IMR-90 (cell line): ENCODE measurements at regions not wholly inside any gene's neighbourhood (a gene's known extent, or its start where the extent isn't known, plus 50 kb on each side); places are given as distances from the start of the nearest gene placed in this dataset.

ENCODE experiments used
- ATAC-seq: fragments of 200-7000 bp; cut with Tn5 transposase; 2 replicates; pipeline ENCODE4 v1.9.1; 2020; ENCODE audit warnings: low read depth, mild to moderate bottlenecking, moderate library complexity
- BruUV-seq: library from RNA; stranded (reverse); fragments of 400-500 nt; replicated peaks from 2 replicates; lab custom pipeline; 2021; lab: Mats Ljungman, UMichigan
- CTCF ChIA-PET: fragments of 300-600 bp; formaldehyde crosslinking; extraction: SDS; loops from one replicate; lab custom pipeline; 2021; ENCODE audit warnings: antibody characterized with exemption; lab: Yijun Ruan, JAX
- POLR2A ChIA-PET: fragments of 300-600 bp; sonication (Branson Sonifier 250); formaldehyde crosslinking; loops from one replicate; lab custom pipeline; 2022; ENCODE audit warnings: antibody characterized with exemption; ENCODE audit not compliant: unreplicated experiment; lab: Charles Lee
- DNase-seq: peaks from one replicate; pipeline ENCODE4 v3.0.0; 2013
- H2AFZ ChIP-seq: replicated peaks from 2 replicates; pipeline ENCODE3; 2013; ENCODE audit warnings: low read length, mild to moderate bottlenecking; ENCODE audit not compliant: poor library complexity
- H2AK5ac ChIP-seq: 2 replicates; pipeline ENCODE4 v1.6.1; 2013; ENCODE audit warnings: low read depth, low read length, inconsistent platforms
- H2AK9ac ChIP-seq: replicated peaks from 2 replicates; pipeline ENCODE3; 2013; ENCODE audit warnings: mild to moderate bottlenecking, low read depth, low read length, moderate library complexity; ENCODE audit not compliant: poor library complexity
- H2BK120ac ChIP-seq: 2 replicates; pipeline ENCODE4 v1.6.1; 2013; ENCODE audit warnings: low read depth, low read length, inconsistent platforms
- H2BK15ac ChIP-seq: 3 replicates; pipeline ENCODE4 v1.6.1; 2013; ENCODE audit warnings: low read depth, low read length, inconsistent platforms
- H2BK20ac ChIP-seq: 2 replicates; pipeline ENCODE4 v1.6.1; 2013; ENCODE audit warnings: low read depth, mild to moderate bottlenecking, inconsistent platforms, low read length, moderate library complexity
- H2BK5ac ChIP-seq: 2 replicates; pipeline ENCODE4 v1.6.1; 2013; ENCODE audit warnings: mild to moderate bottlenecking, low read depth, low read length, inconsistent platforms; ENCODE audit not compliant: poor library complexity, severe bottlenecking
- H3K14ac ChIP-seq: replicated peaks from 2 replicates; pipeline ENCODE4 v1.6.1; 2013; ENCODE audit warnings: low read depth, low read length, inconsistent platforms
- H3K18ac ChIP-seq: 2 replicates; pipeline ENCODE4 v1.6.1; 2013; ENCODE audit warnings: low read depth, low read length, control low read depth
- H3K23ac ChIP-seq: 2 replicates; pipeline ENCODE4 v1.6.1; 2013; ENCODE audit warnings: low read depth, low read length, inconsistent platforms
- H3K27ac ChIP-seq: 2 replicates; pipeline ENCODE4 v1.5.1; 2013; ENCODE audit warnings: mild to moderate bottlenecking, control low read depth, low read length; ENCODE audit not compliant: insufficient read depth
- H3K27me3 ChIP-seq: 2 replicates; pipeline ENCODE4 v1.6.1; 2013; ENCODE audit warnings: low read length; ENCODE audit not compliant: control insufficient read depth, insufficient read depth
- H3K36me3 ChIP-seq: 2 replicates; pipeline ENCODE4 v1.6.1; 2013; ENCODE audit warnings: low read length, mixed read lengths; ENCODE audit not compliant: control insufficient read depth, insufficient read depth
- H3K4ac ChIP-seq: 2 replicates; pipeline ENCODE4 v1.6.1; 2013; ENCODE audit warnings: low read depth, low read length, inconsistent platforms
- H3K4me1 ChIP-seq: 2 replicates; pipeline ENCODE4 v1.6.1; 2013; ENCODE audit warnings: low read length, mixed read lengths; ENCODE audit not compliant: control insufficient read depth, insufficient read depth
- H3K4me2 ChIP-seq: 2 replicates; pipeline ENCODE4 v1.6.1; 2013; ENCODE audit warnings: low read depth, mild to moderate bottlenecking, control low read depth, low read length, moderate library complexity
- H3K4me3 ChIP-seq: 2 replicates; pipeline ENCODE4 v1.5.1; 2013; ENCODE audit warnings: low read depth, mild to moderate bottlenecking, control low read depth, low read length, moderate library complexity; ENCODE audit not compliant: insufficient read depth
- H3K56ac ChIP-seq: 2 replicates; pipeline ENCODE4 v1.6.1; 2013; ENCODE audit warnings: low read length, inconsistent platforms; ENCODE audit not compliant: insufficient read depth; ENCODE audit errors: extremely low read depth
- H3K79me1 ChIP-seq, 2 experiments: 2 replicates each; pipeline ENCODE4 v1.6.1; 2013; ENCODE audit warnings: low read length in 2 of 2, inconsistent platforms in 1 of 2, low read depth in 1 of 2
- H3K9ac ChIP-seq: 2 replicates; pipeline ENCODE4 v1.6.1; 2013; ENCODE audit warnings: low read depth, low read length, control low read depth
- H3K9me1 ChIP-seq: 2 replicates; pipeline ENCODE4 v1.6.1; 2013; ENCODE audit warnings: low read length, inconsistent platforms; ENCODE audit not compliant: insufficient read depth
- H3K9me3 ChIP-seq: 2 replicates; pipeline ENCODE4 v1.6.1; 2013; ENCODE audit warnings: low read length; ENCODE audit not compliant: control insufficient read depth, insufficient read depth
- H4K20me1 ChIP-seq: 2 replicates; pipeline ENCODE4 v1.6.1; 2013; ENCODE audit warnings: low read length, inconsistent platforms; ENCODE audit not compliant: insufficient read depth
- H4K5ac ChIP-seq: 2 replicates; pipeline ENCODE4 v1.6.1; 2013; ENCODE audit warnings: mild to moderate bottlenecking, low read depth, low read length, control low read depth
- H4K8ac ChIP-seq, 2 experiments: 2 replicates each; pipeline ENCODE4 v1.6.1; 2013; ENCODE audit warnings: low read depth in 2 of 2, low read length in 2 of 2, control low read depth in 1 of 2, inconsistent platforms in 1 of 2
- H4K91ac ChIP-seq: 2 replicates; pipeline ENCODE4 v1.6.1; 2013; ENCODE audit warnings: low read depth, low read length, inconsistent platforms; ENCODE audit not compliant: insufficient read depth
- BHLHE40 ChIP-seq: fragments of 150-350 bp; IDR thresholded peaks from 2 replicates; pipeline ENCODE4 v1.6.1; 2016; ENCODE audit warnings: mild to moderate bottlenecking, low read depth, low read length
- CTCF ChIP-seq: conservative IDR thresholded peaks from 2 replicates; pipeline ENCODE4 v1.5.1; 2012; ENCODE audit warnings: mild to moderate bottlenecking, low read depth, low read length, improper control_type of control experiment
- FOS ChIP-seq: fragments of 150-350 bp; IDR thresholded peaks from 2 replicates; pipeline ENCODE4 v1.6.1; 2016; ENCODE audit warnings: low read depth, low read length
- MAZ ChIP-seq: IDR thresholded peaks from 2 replicates; pipeline ENCODE4 v1.6.1; 2012; ENCODE audit warnings: low read depth, mild to moderate bottlenecking, low read length, improper control_type of control experiment, moderate library complexity, borderline replicate concordance
- MXI1 ChIP-seq: IDR thresholded peaks from 2 replicates; pipeline ENCODE4 v1.6.1; 2012; ENCODE audit warnings: low read depth, mild to moderate bottlenecking, low read length, moderate library complexity, borderline replicate concordance
- RAD21 ChIP-seq: IDR thresholded peaks from 2 replicates; pipeline ENCODE4 v1.6.1; 2012; ENCODE audit warnings: low read length, improper control_type of control experiment
- RFX5 ChIP-seq: IDR thresholded peaks from 2 replicates; pipeline ENCODE4 v1.8.0; 2012; ENCODE audit warnings: low read depth, mild to moderate bottlenecking, low read length, moderate library complexity
- SMC3 ChIP-seq: fragments of 150-350 bp; IDR thresholded peaks from 2 replicates; pipeline ENCODE4 v1.6.1; 2016; ENCODE audit warnings: low read depth, mild to moderate bottlenecking, antibody characterized with exemption, low read length, moderate library complexity
- WGBS, 2 experiments: methylation state at CpG; one replicate each; pipeline versions ENCODE4 v1.1.5 to v1.1.7; 2013; ENCODE audit warnings: missing lambda C conversion rate in 2 of 2; ENCODE audit not compliant: insufficient read length in 1 of 2; ENCODE audit errors: extremely low coverage in 2 of 2; 5-methylcytosine and 5-hydroxymethylcytosine counted together
- dilution Hi-C: fragments of 300-500 bp; cut with HindIII; formaldehyde crosslinking; loops from one replicate; pipeline ENCODE4 v1.14.3; 2018; ENCODE audit warnings: low sequenced_read_pairs; ENCODE audit not compliant: unreplicated experiment
- in situ Hi-C: fragments of 300-500 bp; cut with MboI; formaldehyde crosslinking; loops from 3 replicates; pipeline ENCODE4 v1.14.3; 2019; ENCODE audit warnings: low sequenced_read_pairs, inconsistent platforms, mixed read lengths
- intact Hi-C: fragments of 100-400 bp; cut with micrococcal nuclease; formaldehyde crosslinking; loops from 2 replicates; pipeline ENCODE4 v1.10.0; 2022

DNA sequence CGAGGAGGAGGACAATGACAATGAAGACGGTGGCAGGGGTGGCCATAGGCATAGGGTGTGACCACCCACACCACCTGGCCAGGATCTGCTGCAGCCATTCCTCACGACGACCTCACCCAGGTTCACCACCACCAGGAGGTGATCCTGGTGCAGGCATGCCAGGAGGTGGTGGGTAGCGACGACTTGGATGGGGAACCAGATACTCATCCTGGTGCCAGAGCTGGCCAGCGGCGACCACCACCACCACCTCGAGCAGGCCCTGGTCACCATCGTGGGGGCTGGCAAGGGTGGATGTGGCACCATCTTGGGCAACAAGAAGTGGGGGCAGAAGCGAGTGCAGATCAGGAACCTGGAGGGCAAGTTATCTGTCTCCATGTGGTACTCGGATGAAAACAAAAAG, 117.1 kb upstream of the NXPH2 start:
- Histone ChIP-seq H3K4me3 (no peak overlapping the region), H2BK15ac (no peak overlapping the region), H2BK20ac (no peak overlapping the region), H2AK5ac (no peak overlapping the region), H3K14ac (no peak overlapping the region), H4K5ac (no peak overlapping the region), H3K18ac (no peak overlapping the region), H2BK120ac (no peak overlapping the region), H3K27me3 (no peaks in the 10 kb centered on the region), H4K8ac (no peak overlapping the region), H3K4ac (no peak overlapping the region), H4K20me1 (no peaks in the 10 kb centered on the region), H3K23ac (no peak overlapping the region), H3K36me3 (no peaks in the 10 kb centered on the region), H2AK9ac (no peak overlapping the region), H3K79me1 (no peaks in the 10 kb centered on the region), H3K9me3 (peaks cover 20% of the 10 kb centered on the region), H4K91ac (no peak overlapping the region), H3K4me2 (no peak overlapping the region), H2BK5ac (no peak overlapping the region), H3K56ac (no peak overlapping the region), H3K9me1 (no peaks in the 10 kb centered on the region), H3K9ac (no peak overlapping the region), H2AFZ (no peak overlapping the region), H3K27ac (no peak overlapping the region), H3K4me1 (no peaks in the 10 kb centered on the region)
- dilution Hi-C loops (no loop called here), intact Hi-C loops (no loop called here), in situ Hi-C loops (no loop called here)
- no peak for ATAC-seq
- WGBS, 2 experiments = 46% methylated on average over 2 of the region's 12 CpGs; no CpG with 5 or more reads in 1 of the 2 experiments
- ChIA-PET CTCF (no interaction called here), POLR2A (no interaction called here)
- TF ChIP-seq CTCF (no peak), FOS (no peak), MAZ (no peak), RFX5 (no peak), BHLHE40 (no peak), MXI1 (no peak), SMC3 (no peak), RAD21 (no peak)
- BruUV-seq = no TSS peak
- no peak for DNase-seq
